ENCODE measurements at regions not wholly inside any gene's neighbourhood (a gene's known extent, or its start where the extent isn't known, plus 50 kb on each side); places are given as distances from the start of the nearest gene placed in this dataset.

- H3K4me3 ChIP-seq: no peak overlapping the region
- ATAC-seq (ENCODE audit: insufficient read depth, low FRiP score): no peak
- no peaks in the 10 kb centered on the region for H3K36me3 ChIP-seq (ENCODE audit: control insufficient read depth in 4 of 4, insufficient read depth in 4 of 4, low read length in 4 of 4)
- H3K9ac ChIP-seq (ENCODE audit: insufficient read depth in 1 of 2, low read length in 2 of 2): no peak overlapping the region
- no peak for TF ChIP-seq CTCF (IDR thresholded peaks at IDR 0.05; ENCODE audit: control extremely low read depth, extremely low read depth)
- 88 to 100% methylated on average over 1 of the region's 1 CpG for WGBS, 2 donors
- peaks cover 0 to 11% (median 5%) of the 10 kb centered on the region in 4 donors for H3K9me3 ChIP-seq (ENCODE audit: control insufficient read depth in 4 of 4, insufficient read depth in 3 of 4, low read length in 3 of 4)
- peaks cover 0 to 3% (median 0%) of the 10 kb centered on the region in 5 donors for H3K4me1 ChIP-seq (ENCODE audit: control insufficient read depth in 5 of 5, insufficient read depth in 5 of 5, low read length in 5 of 5)
- no peak overlapping the region for H3K27ac ChIP-seq (ENCODE audit: low read depth in 1 of 2, low read length in 1 of 2)
- H3K27me3 ChIP-seq (ENCODE audit: control insufficient read depth in 3 of 3, insufficient read depth in 3 of 3, low read length in 2 of 3): no peaks in the 10 kb centered on the region
- peak in 1 of 3 donors; percentile 13 for DNase-seq
Observed at GRCh38 chr6:93036835-93037234, 382.5 kb downstream of the EPHA7 start.

GRCh38 chr6:93035756-93036155 is 383.6 kb downstream of the EPHA7 start:
- no peak overlapping the region for H3K27ac ChIP-seq (ENCODE audit: low read depth in 1 of 2, low read length in 1 of 2)
- peaks cover 0 to 3% (median 0%) of the 10 kb centered on the region in 5 donors for H3K4me1 ChIP-seq (ENCODE audit: control insufficient read depth in 5 of 5, insufficient read depth in 5 of 5, low read length in 5 of 5)
- ATAC-seq (ENCODE audit: insufficient read depth, low FRiP score): no peak
- no peak overlapping the region for H3K9ac ChIP-seq (ENCODE audit: insufficient read depth in 1 of 2, low read length in 2 of 2)
- H3K9me3 ChIP-seq (ENCODE audit: control insufficient read depth in 4 of 4, insufficient read depth in 3 of 4, low read length in 3 of 4): peaks cover 0 to 11% (median 5%) of the 10 kb centered on the region in 4 donors
- no peak for DNase-seq
- H3K27me3 ChIP-seq (ENCODE audit: control insufficient read depth in 3 of 3, insufficient read depth in 3 of 3, low read length in 2 of 3): no peaks in the 10 kb centered on the region
- no peak for TF ChIP-seq CTCF (IDR thresholded peaks at IDR 0.05; ENCODE audit: control extremely low read depth, extremely low read depth)
- no peak overlapping the region for H3K4me3 ChIP-seq
- H3K36me3 ChIP-seq (ENCODE audit: control insufficient read depth in 4 of 4, insufficient read depth in 4 of 4, low read length in 4 of 4): no peaks in the 10 kb centered on the region

GRCh38 chr6:93021235-93021915 is 398.0 kb downstream of the EPHA7 start:
- ATAC-seq (ENCODE audit: insufficient read depth, low FRiP score) (no peak), DNase-seq (peak in 1 of 3 donors; percentile 6)
- Histone ChIP-seq H3K36me3 (ENCODE audit: control insufficient read depth in 4 of 4, insufficient read depth in 4 of 4, low read length in 4 of 4) (no peaks in the 10 kb centered on the region), H3K27me3 (ENCODE audit: control insufficient read depth in 3 of 3, insufficient read depth in 3 of 3, low read length in 2 of 3) (no peaks in the 10 kb centered on the region), H3K4me3 (no peak overlapping the region), H3K4me1 (ENCODE audit: control insufficient read depth in 5 of 5, insufficient read depth in 5 of 5, low read length in 5 of 5) (no peaks in the 10 kb centered on the region), H3K9me3 (ENCODE audit: control insufficient read depth in 4 of 4, insufficient read depth in 3 of 4, low read length in 3 of 4) (peaks cover 0 to 2% (median 0%) of the 10 kb centered on the region in 4 donors), H3K27ac (ENCODE audit: low read depth in 1 of 2, low read length in 1 of 2) (no peak overlapping the region), H3K9ac (ENCODE audit: insufficient read depth in 1 of 2, low read length in 2 of 2) (no peak overlapping the region)
- WGBS, 2 donors: 68 to 73% methylated on average over 7 of the region's 7 CpGs
- no peak for TF ChIP-seq CTCF (IDR thresholded peaks at IDR 0.05; ENCODE audit: control extremely low read depth, extremely low read depth)

DNA sequence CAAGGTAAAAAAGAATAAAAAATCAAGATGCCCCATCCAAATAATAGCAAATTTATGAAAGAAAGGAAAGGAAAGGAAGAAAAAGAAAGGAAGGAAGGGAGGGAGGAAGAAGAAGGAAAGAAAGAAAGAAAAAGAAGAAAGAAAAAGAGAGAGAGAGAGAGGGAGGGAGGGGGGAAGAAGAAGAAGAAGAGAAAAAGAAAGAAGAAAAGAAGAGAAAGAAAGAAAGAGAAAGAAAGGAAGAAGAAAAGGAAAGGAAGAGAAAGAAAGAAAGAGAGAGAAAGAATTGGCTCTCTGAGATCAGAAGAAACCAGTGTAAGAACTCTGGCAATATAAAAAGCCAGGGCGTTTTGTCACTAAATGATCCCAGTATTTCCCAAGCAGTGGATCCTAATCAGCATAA is 401.7 kb downstream of the EPHA7 start:
- no peak overlapping the region for H3K27ac ChIP-seq (ENCODE audit: low read depth in 1 of 2, low read length in 1 of 2)
- WGBS, 2 donors: 76 to 81% methylated on average over 1 of the region's 1 CpG
- no peaks in the 10 kb centered on the region for H3K36me3 ChIP-seq (ENCODE audit: control insufficient read depth in 4 of 4, insufficient read depth in 4 of 4, low read length in 4 of 4)
- TF ChIP-seq CTCF (IDR thresholded peaks at IDR 0.05; ENCODE audit: control extremely low read depth, extremely low read depth): no peak
- H3K9ac ChIP-seq (ENCODE audit: insufficient read depth in 1 of 2, low read length in 2 of 2): no peak overlapping the region
- DNase-seq (no peak), ATAC-seq (ENCODE audit: insufficient read depth, low FRiP score) (no peak)
- no peaks in the 10 kb centered on the region for H3K27me3 ChIP-seq (ENCODE audit: control insufficient read depth in 3 of 3, insufficient read depth in 3 of 3, low read length in 2 of 3)
- H3K4me3 ChIP-seq: no peak overlapping the region
- no peaks in the 10 kb centered on the region for H3K4me1 ChIP-seq (ENCODE audit: control insufficient read depth in 5 of 5, insufficient read depth in 5 of 5, low read length in 5 of 5)
- peaks cover 0 to 2% (median 0%) of the 10 kb centered on the region in 4 donors for H3K9me3 ChIP-seq (ENCODE audit: control insufficient read depth in 4 of 4, insufficient read depth in 3 of 4, low read length in 3 of 4)

Measured in lung (tissue), 11 donors.